Mucosa of descending colon (tissue), 3 donors: ENCODE measurements at regions not wholly inside any gene's neighbourhood (a gene's known extent, or its start where the extent isn't known, plus 50 kb on each side); places are given as distances from the start of the nearest gene placed in this dataset.

ENCODE experiments used
- ATAC-seq: fragments of 200-7000 bp; cut with Tn5 transposase; one replicate; pipeline ENCODE4 v1.9.1; 2020; ENCODE audit warnings: mild to moderate bottlenecking, moderate library complexity
- DNase-seq, 3 donors: peaks; one replicate each; pipeline ENCODE4 v3.0.0-alpha.2; 2020
- H3K36me3 ChIP-seq: fragments of 200-600 bp; one replicate; pipeline ENCODE4 v1.8.0; 2021; ENCODE audit warnings: low read depth, mild to moderate bottlenecking
- H3K4me1 ChIP-seq: fragments of 200-600 bp; one replicate; pipeline ENCODE4 v1.8.0; 2021; ENCODE audit warnings: low read depth, mild to moderate bottlenecking
- H3K4me3 ChIP-seq: fragments of 200-600 bp; one replicate; pipeline ENCODE4 v1.8.0; 2021; ENCODE audit warnings: mild to moderate bottlenecking
- H3K9me3 ChIP-seq: fragments of 200-600 bp; one replicate; pipeline ENCODE4 v1.8.0; 2021; ENCODE audit warnings: mild to moderate bottlenecking
- intact Hi-C, 2 donors: fragments of 100-400 bp; cut with DNase I in 1 of 2; cut with micrococcal nuclease in 1 of 2; formaldehyde crosslinking; loops; one replicate each; pipeline versions ENCODE4 v1.11.0 to v1.11.1; 2022; cut with DNase I, micrococcal nuclease
- TF ChIP-seq, protein P1 (sequence below): fragments of 200-600 bp; IDR thresholded peaks from one replicate; pipeline ENCODE4 v1.8.0; 2022; ENCODE audit warnings: antibody characterized with exemption, mild to moderate bottlenecking
- donor health status: DM: no; HTN: no; CAD: no; lungs with moderate emphysema.
- donor health status: DM: no; HTN: no; CAD: no.
- donor health status: DM: no; HTN: yes; CAD: no.

- Histone ChIP-seq H3K36me3 (no peaks in the 10 kb centered on the region), H3K4me3 (no peak overlapping the region), H3K4me1 (no peaks in the 10 kb centered on the region), H3K9me3 (no peaks in the 10 kb centered on the region)
- ATAC-seq: no peak
- DNase-seq: no peak
- intact Hi-C loops: no loop called here
- TF ChIP-seq, protein P1, sequence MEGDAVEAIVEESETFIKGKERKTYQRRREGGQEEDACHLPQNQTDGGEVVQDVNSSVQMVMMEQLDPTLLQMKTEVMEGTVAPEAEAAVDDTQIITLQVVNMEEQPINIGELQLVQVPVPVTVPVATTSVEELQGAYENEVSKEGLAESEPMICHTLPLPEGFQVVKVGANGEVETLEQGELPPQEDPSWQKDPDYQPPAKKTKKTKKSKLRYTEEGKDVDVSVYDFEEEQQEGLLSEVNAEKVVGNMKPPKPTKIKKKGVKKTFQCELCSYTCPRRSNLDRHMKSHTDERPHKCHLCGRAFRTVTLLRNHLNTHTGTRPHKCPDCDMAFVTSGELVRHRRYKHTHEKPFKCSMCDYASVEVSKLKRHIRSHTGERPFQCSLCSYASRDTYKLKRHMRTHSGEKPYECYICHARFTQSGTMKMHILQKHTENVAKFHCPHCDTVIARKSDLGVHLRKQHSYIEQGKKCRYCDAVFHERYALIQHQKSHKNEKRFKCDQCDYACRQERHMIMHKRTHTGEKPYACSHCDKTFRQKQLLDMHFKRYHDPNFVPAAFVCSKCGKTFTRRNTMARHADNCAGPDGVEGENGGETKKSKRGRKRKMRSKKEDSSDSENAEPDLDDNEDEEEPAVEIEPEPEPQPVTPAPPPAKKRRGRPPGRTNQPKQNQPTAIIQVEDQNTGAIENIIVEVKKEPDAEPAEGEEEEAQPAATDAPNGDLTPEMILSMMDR: no peak
Observed at GRCh38 chr9:115625251-115625650, 507.3 kb upstream of the TNC start.

- no peaks in the 10 kb centered on the region for H3K36me3 ChIP-seq
- no peak for DNase-seq
- no peak for ATAC-seq
- TF ChIP-seq, protein P1: no peak
- H3K4me3 ChIP-seq: no peak overlapping the region
- H3K9me3 ChIP-seq: no peaks in the 10 kb centered on the region
- H3K4me1 ChIP-seq: no peaks in the 10 kb centered on the region
- intact Hi-C loops: no loop called here
Observed at GRCh38 chr9:115625954-115626353, 508.0 kb upstream of the TNC start.

DNA sequence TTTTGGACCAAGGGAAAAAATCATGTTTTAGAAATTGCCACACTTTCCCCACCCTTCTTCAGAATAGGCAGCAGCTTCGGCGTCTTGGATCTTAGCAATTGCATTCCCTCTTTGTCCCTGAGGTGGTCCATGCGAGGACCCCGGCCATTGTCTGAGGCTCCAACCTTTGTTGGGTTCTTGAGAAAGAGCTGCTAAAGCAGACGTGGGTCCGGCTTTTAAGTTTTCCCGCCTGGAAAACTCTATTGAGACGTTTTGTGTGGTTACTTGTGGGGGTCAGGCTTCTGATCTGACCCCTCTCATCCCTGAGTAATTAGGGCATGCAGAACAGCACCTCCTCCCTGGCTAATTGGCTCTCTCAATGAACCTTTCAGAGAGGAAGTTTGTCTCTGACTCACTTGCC lies 509.6 kb upstream of the TNC start:
- no peaks in the 10 kb centered on the region for H3K4me1 ChIP-seq
- ATAC-seq (no peak), DNase-seq (no peak)
- H3K36me3 ChIP-seq: no peaks in the 10 kb centered on the region
- intact Hi-C loops: no loop called here
- no peak overlapping the region for H3K4me3 ChIP-seq
- TF ChIP-seq, protein P1: no peak
- H3K9me3 ChIP-seq: no peaks in the 10 kb centered on the region

GRCh38 chr9:115628426-115628825 lies 510.5 kb upstream of the TNC start:
- no peaks in the 10 kb centered on the region for H3K36me3 ChIP-seq
- DNase-seq (no peak), ATAC-seq (no peak)
- intact Hi-C loops: no loop called here
- H3K4me3 ChIP-seq: no peak overlapping the region
- H3K9me3 ChIP-seq: no peaks in the 10 kb centered on the region
- TF ChIP-seq, protein P1: no peak
- no peaks in the 10 kb centered on the region for H3K4me1 ChIP-seq

DNA sequence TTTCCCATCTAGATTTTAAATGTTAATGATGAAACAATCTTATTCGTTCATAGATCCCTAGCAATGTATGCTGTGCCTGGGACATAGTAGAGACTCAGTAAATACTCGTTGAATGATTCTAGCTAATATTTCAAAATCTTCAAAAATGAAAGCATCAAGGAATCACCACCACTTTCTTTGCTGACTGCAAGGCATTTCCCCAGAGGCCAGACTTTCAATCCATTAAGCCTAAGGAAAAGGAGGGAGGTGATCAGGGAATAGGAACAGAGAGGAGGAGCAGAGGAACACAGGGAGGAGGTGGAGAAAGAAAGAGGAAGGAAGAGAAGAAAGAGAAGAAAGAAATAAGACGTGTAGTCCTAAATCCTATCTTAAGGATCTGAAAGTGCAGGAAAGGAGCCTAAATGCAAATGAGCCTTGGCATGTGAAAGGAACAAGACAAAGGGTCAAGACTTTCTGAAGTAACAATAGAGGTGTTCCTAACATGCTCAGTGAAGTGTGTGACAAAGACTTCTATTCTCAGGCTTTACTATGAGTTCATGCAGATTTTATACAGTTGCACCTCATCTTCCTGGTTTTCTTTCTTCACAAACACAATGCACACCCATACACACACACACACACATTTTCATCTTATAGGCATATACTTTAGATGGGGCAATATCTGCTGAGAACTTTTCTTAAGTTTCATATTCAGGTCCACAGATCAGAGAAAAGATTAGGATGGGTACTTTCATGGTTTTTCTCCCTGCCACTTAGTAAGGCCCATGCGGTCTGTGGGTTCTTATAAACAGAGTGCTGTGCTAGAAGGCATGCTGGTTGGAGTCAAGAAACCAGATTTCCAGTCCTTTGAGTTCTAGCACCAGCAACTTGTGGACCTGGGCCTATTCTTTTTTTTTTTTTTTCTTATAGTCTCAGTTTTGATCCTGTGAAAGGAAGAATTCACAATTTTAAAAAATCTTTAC lies 512.2 kb upstream of the TNC start:
- no peaks in the 10 kb centered on the region for H3K4me1 ChIP-seq
- ATAC-seq (no peak), DNase-seq (no peak)
- TF ChIP-seq, protein P1: no peak
- no peaks in the 10 kb centered on the region for H3K9me3 ChIP-seq
- H3K36me3 ChIP-seq: no peaks in the 10 kb centered on the region
- no peak overlapping the region for H3K4me3 ChIP-seq
- intact Hi-C loops: no loop called here
